KMS-11 (cell line): ENCODE measurements at regions not wholly inside any gene's neighbourhood (a gene's known extent, or its start where the extent isn't known, plus 50 kb on each side); places are given as distances from the start of the nearest gene placed in this dataset.

Source experiments
- H2AFZ ChIP-seq: fragments of 200-600 bp; sonication (generic); 2 replicates; pipeline ENCODE4 v1.6.1; 2016; ENCODE audit warnings: antibody characterized with exemption, mixed run types, low read depth
- H3K27ac ChIP-seq: fragments of 200-600 bp; sonication (generic); 2 replicates; pipeline ENCODE4 v1.6.1; 2016; ENCODE audit warnings: mild to moderate bottlenecking, mixed run types
- H3K27me3 ChIP-seq: fragments of 200-600 bp; sonication (generic); 2 replicates; pipeline ENCODE4 v1.6.1; 2017; ENCODE audit warnings: mild to moderate bottlenecking, low read depth, mixed run types, moderate library complexity; ENCODE audit not compliant: insufficient read depth
- H3K36me3 ChIP-seq: fragments of 200-600 bp; sonication (generic); 2 replicates; pipeline ENCODE4 v1.6.1; 2017; ENCODE audit warnings: mild to moderate bottlenecking, mixed run types; ENCODE audit not compliant: insufficient read depth
- H3K4me1 ChIP-seq: fragments of 200-600 bp; sonication (generic); 2 replicates; pipeline ENCODE4 v1.6.1; 2016; ENCODE audit warnings: mild to moderate bottlenecking, low read depth, mixed run types; ENCODE audit not compliant: poor library complexity, severe bottlenecking
- H3K4me2 ChIP-seq: fragments of 200-600 bp; sonication (generic); 2 replicates; pipeline ENCODE4 v1.7.0; 2016; ENCODE audit warnings: mild to moderate bottlenecking, mixed run types
- H3K4me3 ChIP-seq: fragments of 200-600 bp; sonication (generic); IDR thresholded peaks from 2 replicates; pipeline ENCODE4 v1.6.1; 2017; ENCODE audit warnings: low read depth, low read length, mixed read lengths; ENCODE audit not compliant: insufficient read depth
- H3K79me2 ChIP-seq: fragments of 200-600 bp; sonication (generic); 2 replicates; pipeline ENCODE4 v1.6.1; 2016; ENCODE audit warnings: low read depth, mixed run types; ENCODE audit not compliant: insufficient read depth
- H3K9ac ChIP-seq: fragments of 200-600 bp; sonication (generic); 2 replicates; pipeline ENCODE4 v1.6.1; 2016; ENCODE audit warnings: mild to moderate bottlenecking, mixed run types
- H4K20me1 ChIP-seq: fragments of 200-600 bp; sonication (generic); 2 replicates; pipeline ENCODE4 v1.6.1; 2016; ENCODE audit warnings: mild to moderate bottlenecking, mixed run types; ENCODE audit not compliant: insufficient read depth
- CTCF ChIP-seq: fragments of 200-600 bp; sonication (generic); conservative IDR thresholded peaks from 2 replicates; pipeline ENCODE4 v1.6.1; 2017; ENCODE audit warnings: low read depth, mild to moderate bottlenecking, antibody characterized with exemption, low read length, moderate library complexity, mixed read lengths

GRCh38 chr11:70618431-70619101 is 220.2 kb downstream of the CTTN start:
- Histone ChIP-seq H4K20me1 (no peaks in the 10 kb centered on the region), H2AFZ (no peak overlapping the region), H3K9ac (no peak overlapping the region), H3K36me3 (no peaks in the 10 kb centered on the region), H3K79me2 (no peaks in the 10 kb centered on the region), H3K4me2 (no peak overlapping the region), H3K27ac (no peak overlapping the region), H3K27me3 (no peaks in the 10 kb centered on the region), H3K4me3 (no peak overlapping the region), H3K4me1 (no peaks in the 10 kb centered on the region)
- TF ChIP-seq CTCF: no peak

- no peaks in the 10 kb centered on the region for H3K79me2 ChIP-seq
- H3K4me2 ChIP-seq: no peak overlapping the region
- no peak overlapping the region for H3K27ac ChIP-seq
- no peaks in the 10 kb centered on the region for H4K20me1 ChIP-seq
- no peak for TF ChIP-seq CTCF
- no peak overlapping the region for H2AFZ ChIP-seq
- H3K9ac ChIP-seq: no peak overlapping the region
- H3K4me1 ChIP-seq: no peaks in the 10 kb centered on the region
- H3K27me3 ChIP-seq: no peaks in the 10 kb centered on the region
- no peak overlapping the region for H3K4me3 ChIP-seq
- H3K36me3 ChIP-seq: no peaks in the 10 kb centered on the region
Measured at GRCh38 chr11:70619591-70619990, 221.3 kb downstream of the CTTN start.

- Histone ChIP-seq H3K36me3 (no peaks in the 10 kb centered on the region), H3K27ac (no peak overlapping the region), H2AFZ (no peak overlapping the region), H4K20me1 (no peaks in the 10 kb centered on the region), H3K4me1 (no peaks in the 10 kb centered on the region), H3K27me3 (no peaks in the 10 kb centered on the region), H3K4me2 (no peak overlapping the region), H3K79me2 (no peaks in the 10 kb centered on the region), H3K9ac (no peak overlapping the region), H3K4me3 (no peak overlapping the region)
- TF ChIP-seq CTCF: no peak
Measured at GRCh38 chr11:70620510-70621184, 222.3 kb downstream of the CTTN start.

GRCh38 chr11:70621241-70621640 is 222.9 kb downstream of the CTTN start:
- no peak overlapping the region for H3K4me3 ChIP-seq
- H3K9ac ChIP-seq: no peak overlapping the region
- H3K79me2 ChIP-seq: no peaks in the 10 kb centered on the region
- no peaks in the 10 kb centered on the region for H4K20me1 ChIP-seq
- no peak overlapping the region for H3K4me2 ChIP-seq
- H3K27me3 ChIP-seq: no peaks in the 10 kb centered on the region
- no peaks in the 10 kb centered on the region for H3K36me3 ChIP-seq
- H3K27ac ChIP-seq: no peak overlapping the region
- no peak overlapping the region for H2AFZ ChIP-seq
- no peak for TF ChIP-seq CTCF
- H3K4me1 ChIP-seq: no peaks in the 10 kb centered on the region
